Liver (tissue), 3 donors: ENCODE measurements at regions not wholly inside any gene's neighbourhood (a gene's known extent, or its start where the extent isn't known, plus 50 kb on each side); places are given as distances from the start of the nearest gene placed in this dataset.

ENCODE experiments used
- CTCF ChIP-seq: fragments of 150-350 bp; IDR thresholded peaks from 2 replicates; pipeline ENCODE4 v1.5.1; 2017; ENCODE audit warnings: improper control_type of control experiment, low read depth, low read length; ENCODE audit not compliant: missing input control
- FOXA1 ChIP-seq: IDR thresholded peaks from 2 replicates; pipeline ENCODE4 v1.6.1; 2016; ENCODE audit warnings: antibody characterized with exemption
- GABPA ChIP-seq, 2 donors: IDR thresholded peaks in 1 of 2; conservative IDR thresholded peaks in 1 of 2; 2 replicates each; pipeline ENCODE4 v1.6.1; 2016; ENCODE audit warnings: antibody characterized with exemption in 2 of 2, mild to moderate bottlenecking in 1 of 2, moderate library complexity in 1 of 2
- HNF4G ChIP-seq: IDR thresholded peaks from 2 replicates; pipeline ENCODE4 v1.6.1; 2016; ENCODE audit warnings: antibody characterized with exemption
- NR2F2 ChIP-seq: IDR thresholded peaks from 2 replicates; pipeline ENCODE4 v1.6.1; 2016; ENCODE audit warnings: antibody characterized with exemption
- RAD21 ChIP-seq, 2 donors: IDR thresholded peaks; 2 replicates each; pipeline ENCODE4 v1.6.1; 2016; ENCODE audit warnings: antibody characterized with exemption in 2 of 2, mild to moderate bottlenecking in 2 of 2
- REST ChIP-seq: IDR thresholded peaks from 2 replicates; pipeline ENCODE4 v1.6.1; 2016; ENCODE audit warnings: antibody characterized with exemption, mild to moderate bottlenecking
- SP1 ChIP-seq: IDR thresholded peaks from 2 replicates; pipeline ENCODE4 v1.6.1; 2018; ENCODE audit warnings: antibody characterized with exemption, mild to moderate bottlenecking
- YY1 ChIP-seq: IDR thresholded peaks from 2 replicates; pipeline ENCODE4 v1.6.1; 2016; ENCODE audit warnings: antibody characterized with exemption, mild to moderate bottlenecking
- donor health status: healthy.
- donor health status: healthy.

DNA sequence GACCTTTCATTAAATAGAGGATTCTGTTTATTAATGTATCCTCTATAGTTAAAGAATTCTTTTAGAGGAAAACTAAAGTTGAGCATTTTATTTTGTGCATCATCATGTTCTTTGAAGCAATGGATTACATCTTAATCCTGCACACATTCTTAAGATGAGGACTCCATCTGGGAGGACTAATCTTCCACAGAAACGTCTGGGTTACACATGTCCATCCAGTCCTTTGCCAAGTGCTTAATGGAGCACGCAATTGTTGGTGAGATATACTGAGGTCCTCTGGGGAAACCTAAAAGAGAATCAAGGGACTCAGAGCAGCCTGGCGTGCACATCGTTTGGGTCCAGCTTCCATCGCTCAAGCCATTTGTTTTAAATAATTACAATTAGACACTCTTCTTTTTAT lies 115.1 kb upstream of the SFRP2 start:
- no peak for TF ChIP-seq CTCF
- no peak for TF ChIP-seq RAD21 (IDR thresholded peaks at IDR 0.05)
- no peak for TF ChIP-seq REST
- TF ChIP-seq FOXA1 = no peak
- no peak for TF ChIP-seq NR2F2
- no peak for TF ChIP-seq SP1
- no peak for TF ChIP-seq HNF4G
- no peak for TF ChIP-seq YY1
- TF ChIP-seq GABPA (IDR thresholded peaks at IDR 0.05 in 1 of 2, conservative IDR thresholded peaks at IDR 0.05 in 1 of 2) = no peak
